ENCODE measurements at regions not wholly inside any gene's neighbourhood (a gene's known extent, or its start where the extent isn't known, plus 50 kb on each side); places are given as distances from the start of the nearest gene placed in this dataset.

GRCh38 chr20:47879771-47880170 lies 94.5 kb upstream of the SULF2 start:
- H3K4me1 ChIP-seq (ENCODE audit: control insufficient read depth in 3 of 3, insufficient read depth in 3 of 3, low read length in 3 of 3), result peaks cover 0 to 2% (median 0%) of the 10 kb centered on the region in 3 donors
- H3K27me3 ChIP-seq (ENCODE audit: control insufficient read depth in 3 of 3, insufficient read depth in 3 of 3, low read length in 3 of 3), result peaks cover 0 to 15% (median 0%) of the 10 kb centered on the region in 3 donors
- no peak overlapping the region for H3K4me3 ChIP-seq (ENCODE audit: low read length in 3 of 3)
- H3K9me3 ChIP-seq (ENCODE audit: control insufficient read depth in 3 of 3, low read length in 3 of 3), result peaks cover 0 to 3% (median 0%) of the 10 kb centered on the region in 3 donors
- H3K9ac ChIP-seq (ENCODE audit: low read depth in 1 of 3, low read length in 3 of 3), result no peak overlapping the region
- H3K36me3 ChIP-seq (ENCODE audit: control insufficient read depth in 3 of 3, insufficient read depth in 3 of 3, low read length in 3 of 3), result no peaks in the 10 kb centered on the region
- H3K27ac ChIP-seq (ENCODE audit: low read depth, low read length), result no peak overlapping the region

DNA sequence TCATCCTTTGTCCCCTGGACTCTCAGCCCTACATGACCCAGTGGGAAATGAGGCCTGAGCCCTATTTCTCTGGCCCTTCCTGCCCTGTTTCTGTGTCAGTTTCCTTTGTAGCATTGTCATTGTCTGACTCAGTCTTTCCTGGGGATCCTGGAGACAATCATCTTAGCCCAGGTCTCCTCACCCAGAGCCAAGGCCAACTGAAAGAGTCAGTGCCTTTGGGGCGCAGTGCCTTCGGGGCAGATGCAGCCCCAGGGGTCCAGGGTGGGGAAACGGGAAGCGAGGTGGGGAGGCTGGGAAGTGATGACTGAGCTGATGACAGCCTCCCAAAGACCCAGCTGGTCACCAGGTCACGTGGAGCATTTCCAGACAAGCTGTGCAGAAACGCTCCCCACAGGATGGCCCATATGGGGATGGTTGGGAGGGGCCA lies 93.3 kb upstream of the SULF2 start:
- Histone ChIP-seq H3K4me3 (ENCODE audit: low read length in 3 of 3) (no peak overlapping the region), H3K9me3 (ENCODE audit: control insufficient read depth in 3 of 3, low read length in 3 of 3) (peaks cover 0 to 3% (median 0%) of the 10 kb centered on the region in 3 donors), H3K27me3 (ENCODE audit: control insufficient read depth in 3 of 3, insufficient read depth in 3 of 3, low read length in 3 of 3) (peaks cover 0 to 12% (median 0%) of the 10 kb centered on the region in 3 donors), H3K27ac (ENCODE audit: low read depth, low read length) (no peak overlapping the region), H3K4me1 (ENCODE audit: control insufficient read depth in 3 of 3, insufficient read depth in 3 of 3, low read length in 3 of 3) (peaks cover 0 to 2% (median 0%) of the 10 kb centered on the region in 3 donors), H3K36me3 (ENCODE audit: control insufficient read depth in 3 of 3, insufficient read depth in 3 of 3, low read length in 3 of 3) (no peaks in the 10 kb centered on the region), H3K9ac (ENCODE audit: low read depth in 1 of 3, low read length in 3 of 3) (no peak overlapping the region)

GRCh38 chr20:47876311-47877088 lies 91.2 kb upstream of the SULF2 start:
- H3K4me1 ChIP-seq (ENCODE audit: control insufficient read depth in 3 of 3, insufficient read depth in 3 of 3, low read length in 3 of 3), result peaks cover 0 to 2% (median 0%) of the 10 kb centered on the region in 3 donors
- H3K9me3 ChIP-seq (ENCODE audit: control insufficient read depth in 3 of 3, low read length in 3 of 3), result peaks cover 0 to 3% (median 0%) of the 10 kb centered on the region in 3 donors
- H3K4me3 ChIP-seq (ENCODE audit: low read length in 3 of 3), result no peak overlapping the region
- H3K27ac ChIP-seq (ENCODE audit: low read depth, low read length), result no peak overlapping the region
- H3K36me3 ChIP-seq (ENCODE audit: control insufficient read depth in 3 of 3, insufficient read depth in 3 of 3, low read length in 3 of 3), result no peaks in the 10 kb centered on the region
- peaks cover 0 to 12% (median 0%) of the 10 kb centered on the region in 3 donors for H3K27me3 ChIP-seq (ENCODE audit: control insufficient read depth in 3 of 3, insufficient read depth in 3 of 3, low read length in 3 of 3)
- no peak overlapping the region for H3K9ac ChIP-seq (ENCODE audit: low read depth in 1 of 3, low read length in 3 of 3)

GRCh38 chr20:47875297-47876025 lies 90.2 kb upstream of the SULF2 start:
- Histone ChIP-seq H3K9me3 (ENCODE audit: control insufficient read depth in 3 of 3, low read length in 3 of 3) (peaks cover 0 to 3% (median 0%) of the 10 kb centered on the region in 3 donors), H3K27me3 (ENCODE audit: control insufficient read depth in 3 of 3, insufficient read depth in 3 of 3, low read length in 3 of 3) (peaks cover 0 to 12% (median 0%) of the 10 kb centered on the region in 3 donors), H3K4me1 (ENCODE audit: control insufficient read depth in 3 of 3, insufficient read depth in 3 of 3, low read length in 3 of 3) (peaks cover 0 to 2% (median 0%) of the 10 kb centered on the region in 3 donors), H3K9ac (ENCODE audit: low read depth in 1 of 3, low read length in 3 of 3) (no peak overlapping the region), H3K36me3 (ENCODE audit: control insufficient read depth in 3 of 3, insufficient read depth in 3 of 3, low read length in 3 of 3) (no peaks in the 10 kb centered on the region), H3K4me3 (ENCODE audit: low read length in 3 of 3) (no peak overlapping the region), H3K27ac (ENCODE audit: low read depth, low read length) (no peak overlapping the region)

- Histone ChIP-seq H3K4me1 (ENCODE audit: control insufficient read depth in 3 of 3, insufficient read depth in 3 of 3, low read length in 3 of 3) (peaks cover 0 to 2% (median 0%) of the 10 kb centered on the region in 3 donors), H3K9ac (ENCODE audit: low read depth in 1 of 3, low read length in 3 of 3) (no peak overlapping the region), H3K36me3 (ENCODE audit: control insufficient read depth in 3 of 3, insufficient read depth in 3 of 3, low read length in 3 of 3) (no peaks in the 10 kb centered on the region), H3K27ac (ENCODE audit: low read depth, low read length) (no peak overlapping the region), H3K4me3 (ENCODE audit: low read length in 3 of 3) (no peak overlapping the region), H3K9me3 (ENCODE audit: control insufficient read depth in 3 of 3, low read length in 3 of 3) (no peaks in the 10 kb centered on the region), H3K27me3 (ENCODE audit: control insufficient read depth in 3 of 3, insufficient read depth in 3 of 3, low read length in 3 of 3) (peaks cover 0 to 10% (median 0%) of the 10 kb centered on the region in 3 donors)
Observed at GRCh38 chr20:47872341-47872740, 87.1 kb upstream of the SULF2 start.

DNA sequence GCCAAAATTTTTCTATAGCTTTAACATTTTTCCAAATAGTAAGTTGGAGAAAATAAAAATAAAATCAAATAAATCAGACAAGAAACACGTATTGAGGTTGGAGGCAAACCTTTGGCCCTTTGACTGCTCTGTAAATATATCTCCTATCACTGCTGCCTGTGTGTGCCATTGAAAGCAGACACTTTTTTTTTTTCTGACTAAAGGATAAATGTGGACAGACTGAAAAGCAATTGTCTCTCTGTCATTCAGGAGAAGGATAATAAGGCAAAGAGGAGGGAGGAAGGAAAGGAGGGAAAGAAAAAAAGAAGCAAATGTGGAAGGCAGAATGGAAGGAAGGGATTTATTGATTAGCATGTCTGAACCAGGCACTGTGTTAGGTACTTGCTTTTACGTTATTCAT lies 85.2 kb upstream of the SULF2 start:
- Histone ChIP-seq H3K27ac (ENCODE audit: low read depth, low read length) (no peak overlapping the region), H3K36me3 (ENCODE audit: control insufficient read depth in 3 of 3, insufficient read depth in 3 of 3, low read length in 3 of 3) (no peaks in the 10 kb centered on the region), H3K4me1 (ENCODE audit: control insufficient read depth in 3 of 3, insufficient read depth in 3 of 3, low read length in 3 of 3) (no peaks in the 10 kb centered on the region), H3K9ac (ENCODE audit: low read depth in 1 of 3, low read length in 3 of 3) (no peak overlapping the region), H3K9me3 (ENCODE audit: control insufficient read depth in 3 of 3, low read length in 3 of 3) (no peaks in the 10 kb centered on the region), H3K4me3 (ENCODE audit: low read length in 3 of 3) (no peak overlapping the region), H3K27me3 (ENCODE audit: control insufficient read depth in 3 of 3, insufficient read depth in 3 of 3, low read length in 3 of 3) (peaks cover 0 to 15% (median 0%) of the 10 kb centered on the region in 3 donors)

DNA sequence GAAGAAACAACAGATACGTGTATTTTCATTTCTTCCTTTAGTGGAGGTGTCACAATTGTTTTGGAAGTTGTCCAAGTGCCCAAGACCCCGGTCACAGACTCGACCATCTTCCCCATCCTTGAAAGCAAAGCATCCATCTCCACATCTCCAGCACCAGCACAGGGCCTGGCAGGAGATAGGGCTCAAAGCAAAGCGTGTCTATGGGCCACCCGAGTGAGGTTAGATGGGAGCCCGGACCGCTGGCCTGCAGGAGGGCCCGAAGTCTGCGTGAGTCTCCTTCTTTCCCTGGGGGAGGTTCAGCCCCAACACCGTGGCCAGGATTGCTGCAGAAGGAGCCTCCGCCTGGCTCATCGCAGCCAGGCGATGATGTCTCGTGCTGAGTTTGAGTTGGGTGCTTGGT lies 83.5 kb upstream of the SULF2 start:
- Histone ChIP-seq H3K36me3 (ENCODE audit: control insufficient read depth in 3 of 3, insufficient read depth in 3 of 3, low read length in 3 of 3) (no peaks in the 10 kb centered on the region), H3K9ac (ENCODE audit: low read depth in 1 of 3, low read length in 3 of 3) (no peak overlapping the region), H3K9me3 (ENCODE audit: control insufficient read depth in 3 of 3, low read length in 3 of 3) (no peaks in the 10 kb centered on the region), H3K27me3 (ENCODE audit: control insufficient read depth in 3 of 3, insufficient read depth in 3 of 3, low read length in 3 of 3) (peaks cover 0 to 15% (median 4%) of the 10 kb centered on the region in 3 donors), H3K4me1 (ENCODE audit: control insufficient read depth in 3 of 3, insufficient read depth in 3 of 3, low read length in 3 of 3) (no peaks in the 10 kb centered on the region), H3K27ac (ENCODE audit: low read depth, low read length) (no peak overlapping the region), H3K4me3 (ENCODE audit: low read length in 3 of 3) (no peak overlapping the region)

- H3K36me3 ChIP-seq (ENCODE audit: control insufficient read depth in 3 of 3, insufficient read depth in 3 of 3, low read length in 3 of 3), result no peaks in the 10 kb centered on the region
- H3K4me3 ChIP-seq (ENCODE audit: low read length in 3 of 3), result no peak overlapping the region
- peaks cover 0 to 1% (median 0%) of the 10 kb centered on the region in 3 donors for H3K9me3 ChIP-seq (ENCODE audit: control insufficient read depth in 3 of 3, low read length in 3 of 3)
- no peak overlapping the region for H3K9ac ChIP-seq (ENCODE audit: low read depth in 1 of 3, low read length in 3 of 3)
- no peaks in the 10 kb centered on the region for H3K4me1 ChIP-seq (ENCODE audit: control insufficient read depth in 3 of 3, insufficient read depth in 3 of 3, low read length in 3 of 3)
- H3K27ac ChIP-seq (ENCODE audit: low read depth, low read length), result no peak overlapping the region
- H3K27me3 ChIP-seq (ENCODE audit: control insufficient read depth in 3 of 3, insufficient read depth in 3 of 3, low read length in 3 of 3), result peaks cover 0 to 15% (median 4%) of the 10 kb centered on the region in 3 donors
Observed at GRCh38 chr20:47868236-47868635, 83.0 kb upstream of the SULF2 start.

GRCh38 chr20:47867831-47868230 lies 82.5 kb upstream of the SULF2 start:
- Histone ChIP-seq H3K27ac (ENCODE audit: low read depth, low read length) (no peak overlapping the region), H3K27me3 (ENCODE audit: control insufficient read depth in 3 of 3, insufficient read depth in 3 of 3, low read length in 3 of 3) (peaks cover 0 to 15% (median 4%) of the 10 kb centered on the region in 3 donors), H3K36me3 (ENCODE audit: control insufficient read depth in 3 of 3, insufficient read depth in 3 of 3, low read length in 3 of 3) (no peaks in the 10 kb centered on the region), H3K4me1 (ENCODE audit: control insufficient read depth in 3 of 3, insufficient read depth in 3 of 3, low read length in 3 of 3) (no peaks in the 10 kb centered on the region), H3K9me3 (ENCODE audit: control insufficient read depth in 3 of 3, low read length in 3 of 3) (peaks cover 0 to 4% (median 0%) of the 10 kb centered on the region in 3 donors), H3K4me3 (ENCODE audit: low read length in 3 of 3) (no peak overlapping the region), H3K9ac (ENCODE audit: low read depth in 1 of 3, low read length in 3 of 3) (no peak overlapping the region)

DNA sequence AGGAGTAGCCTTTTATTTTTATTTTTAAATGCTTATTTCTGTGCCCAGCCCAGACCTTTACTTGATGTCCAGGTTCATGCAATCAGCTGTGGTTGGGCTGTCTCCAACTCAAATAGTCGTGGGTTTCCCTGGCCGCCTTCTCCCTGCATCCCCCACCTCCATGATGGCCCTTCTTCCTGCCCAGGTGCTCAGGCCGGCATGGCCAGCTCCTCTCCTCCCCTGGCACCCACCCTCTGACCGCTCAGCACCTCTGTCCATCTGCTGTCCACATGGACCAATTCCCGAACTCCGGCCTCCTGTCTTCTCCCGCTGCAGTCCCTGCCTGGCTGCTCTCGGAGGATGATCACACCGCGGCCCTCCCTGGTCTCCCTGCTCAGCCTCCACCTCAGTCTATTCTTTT lies 81.2 kb upstream of the SULF2 start:
- Histone ChIP-seq H3K4me3 (ENCODE audit: low read length in 3 of 3) (no peak overlapping the region), H3K9ac (ENCODE audit: low read depth in 1 of 3, low read length in 3 of 3) (no peak overlapping the region), H3K36me3 (ENCODE audit: control insufficient read depth in 3 of 3, insufficient read depth in 3 of 3, low read length in 3 of 3) (no peaks in the 10 kb centered on the region), H3K4me1 (ENCODE audit: control insufficient read depth in 3 of 3, insufficient read depth in 3 of 3, low read length in 3 of 3) (no peaks in the 10 kb centered on the region), H3K27ac (ENCODE audit: low read depth, low read length) (no peak overlapping the region), H3K9me3 (ENCODE audit: control insufficient read depth in 3 of 3, low read length in 3 of 3) (peaks cover 0 to 9% (median 0%) of the 10 kb centered on the region in 3 donors), H3K27me3 (ENCODE audit: control insufficient read depth in 3 of 3, insufficient read depth in 3 of 3, low read length in 3 of 3) (peaks cover 0 to 15% (median 4%) of the 10 kb centered on the region in 3 donors)
